GM12878 (cell line): ENCODE measurements at regions not wholly inside any gene's neighbourhood (a gene's known extent, or its start where the extent isn't known, plus 50 kb on each side); places are given as distances from the start of the nearest gene placed in this dataset.

ENCODE experiments used
- ATAC-seq: fragments of 200-7000 bp; cut with Tn5 transposase; 3 replicates; pipeline ENCODE4 v1.9.1; 2020; ENCODE audit warnings: mild to moderate bottlenecking, moderate library complexity
- BruUV-seq: library from RNA; stranded (reverse); fragments of 400-500 nt; replicated peaks from 2 replicates; lab custom pipeline; 2021; lab: Mats Ljungman, UMichigan
- CTCF ChIA-PET: fragments of 300-600 bp; sonication (Branson Sonifier 250); formaldehyde crosslinking; extraction: SDS; loops from one replicate; lab custom pipeline; 2021; ENCODE audit warnings: inconsistent platforms; lab: Yijun Ruan, JAX
- POLR2A ChIA-PET: fragments of 350-600 bp; formaldehyde crosslinking; extraction: SDS; loops from one replicate; lab custom pipeline; 2021; ENCODE audit warnings: inconsistent platforms; lab: Charles Lee
- RAD21 ChIA-PET: fragments of 300-600 bp; sonication (Branson Sonifier 250); formaldehyde crosslinking; loops from one replicate; lab custom pipeline; 2023; ENCODE audit warnings: antibody characterized with exemption; ENCODE audit not compliant: unreplicated experiment; lab: Charles Lee
- SMC1A ChIA-PET: fragments of 300-600 bp; sonication (Branson Sonifier 250); formaldehyde crosslinking; loops from one replicate; lab custom pipeline; 2023; ENCODE audit not compliant: unreplicated experiment, uncharacterized antibody; lab: Charles Lee
- DNase-seq: peaks from one replicate; pipeline ENCODE4 v3.0.0-alpha.2; 2011; ENCODE audit warnings: low read depth, low spot score
- FAIRE-seq: peaks from 3 replicates; lab custom pipeline; 2011; peaks lifted over from hg19 to GRCh38; lab: Jason Lieb, UNC
- H2AFZ ChIP-seq: 2 replicates; pipeline ENCODE4 v1.6.0; 2011; ENCODE audit warnings: low read depth, low read length, control low read depth; ENCODE audit not compliant: control insufficient read depth
- H3K27ac ChIP-seq: 2 replicates; pipeline ENCODE4 v1.5.1; 2011; ENCODE audit warnings: control low read depth; ENCODE audit not compliant: control insufficient read depth, insufficient read depth
- H3K27me3 ChIP-seq, 2 experiments: replicated peaks in 1 of 2; 2 replicates each; pipeline versions ENCODE4 v1.6.0 to v1.6.1; 2011; ENCODE audit warnings: low read length in 1 of 2; ENCODE audit not compliant: control insufficient read depth in 2 of 2, insufficient read depth in 2 of 2
- H3K36me3 ChIP-seq, 2 experiments: 2 replicates each; pipeline ENCODE4 v1.5.1; 2011; ENCODE audit warnings: low read length in 1 of 2; ENCODE audit not compliant: control insufficient read depth in 2 of 2, insufficient read depth in 2 of 2
- H3K4me1 ChIP-seq: 2 replicates; pipeline ENCODE4 v1.6.1; 2011; ENCODE audit warnings: mild to moderate bottlenecking, low read length, moderate library complexity, mixed read lengths; ENCODE audit not compliant: control insufficient read depth, insufficient read depth
- H3K4me2 ChIP-seq: 2 replicates; pipeline ENCODE4 v1.6.0; 2011; ENCODE audit warnings: control low read depth; ENCODE audit not compliant: control insufficient read depth, insufficient read depth
- H3K4me3 ChIP-seq: fragments of 200-600 bp; sonication (generic); 2 replicates; pipeline ENCODE4 v1.5.1; 2016
- H3K79me2 ChIP-seq: 2 replicates; pipeline ENCODE4 v1.6.0; 2011; ENCODE audit warnings: low read length; ENCODE audit not compliant: control insufficient read depth, insufficient read depth
- H3K9ac ChIP-seq: 2 replicates; pipeline ENCODE4 v1.8.0; 2011; ENCODE audit warnings: low read length, control low read depth, mixed read lengths; ENCODE audit not compliant: control insufficient read depth, insufficient read depth
- H3K9me3 ChIP-seq: replicated peaks from 3 replicates; pipeline ENCODE4 v1.5.1; 2011; ENCODE audit warnings: mild to moderate bottlenecking, low read length; ENCODE audit not compliant: control insufficient read depth, insufficient read depth
- H4K20me1 ChIP-seq: 2 replicates; pipeline ENCODE4 v1.6.0; 2011; ENCODE audit not compliant: control insufficient read depth, insufficient read depth
- BCL11A ChIP-seq: IDR thresholded peaks from 2 replicates; pipeline ENCODE4 v1.6.1; 2011; ENCODE audit warnings: low read depth, low read length
- WGBS: methylation state at CpG from one replicate; pipeline ENCODE4 v1.1.6; 2016; ENCODE audit warnings: low lambda C conversion rate; ENCODE audit not compliant: insufficient replicate concordance, insufficient coverage; ENCODE audit errors: missing lambda C conversion rate; 5-methylcytosine and 5-hydroxymethylcytosine counted together
- in situ Hi-C: fragments of 300-500 bp; cut with MboI; formaldehyde crosslinking; loops from 9 replicates; pipeline ENCODE4 v1.14.3; 2018; ENCODE audit warnings: mixed read lengths
- intact Hi-C: fragments of 100-400 bp; cut with micrococcal nuclease; formaldehyde crosslinking; loops from one replicate; pipeline ENCODE4 v1.14.2; 2022; ENCODE audit not compliant: unreplicated experiment
- TF ChIP-seq, protein P1 (sequence below): IDR thresholded peaks from 2 replicates; pipeline ENCODE4 v1.6.1; 2011; ENCODE audit warnings: borderline replicate concordance, low read depth, mild to moderate bottlenecking, moderate library complexity, low read length; ENCODE audit not compliant: insufficient read depth, poor library complexity, severe bottlenecking
- TF ChIP-seq, protein P2 (sequence below): fragments of 450-650 bp; IDR thresholded peaks from 2 replicates; pipeline ENCODE4 v1.6.1; 2016; ENCODE audit warnings: mild to moderate bottlenecking
- TF ChIP-seq, protein P3 (sequence below): fragments of 450-650 bp; IDR thresholded peaks from 2 replicates; pipeline ENCODE4 v1.6.1; 2014; ENCODE audit warnings: mild to moderate bottlenecking

DNA sequence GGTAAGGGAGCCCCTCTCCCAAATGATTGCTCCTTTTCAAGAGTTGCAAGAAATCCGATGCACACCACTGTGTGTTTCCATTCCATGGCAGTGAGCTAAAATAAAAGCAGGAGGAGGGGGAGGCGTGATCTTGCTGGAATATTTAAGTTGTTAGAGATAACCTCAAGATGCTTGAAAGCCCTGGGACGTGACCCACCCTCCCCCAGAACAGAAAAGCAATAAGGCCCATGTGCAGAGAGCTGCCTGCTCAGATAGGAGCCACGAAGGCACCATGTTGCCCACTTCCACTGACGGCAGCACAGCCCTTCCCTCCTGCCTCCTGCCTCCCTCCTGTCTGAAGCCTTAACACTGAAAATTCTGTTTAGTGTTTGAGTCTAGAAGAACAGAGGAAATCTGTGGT is 432.6 kb upstream of the CDH4 start (continued):
- TF ChIP-seq, protein P1, sequence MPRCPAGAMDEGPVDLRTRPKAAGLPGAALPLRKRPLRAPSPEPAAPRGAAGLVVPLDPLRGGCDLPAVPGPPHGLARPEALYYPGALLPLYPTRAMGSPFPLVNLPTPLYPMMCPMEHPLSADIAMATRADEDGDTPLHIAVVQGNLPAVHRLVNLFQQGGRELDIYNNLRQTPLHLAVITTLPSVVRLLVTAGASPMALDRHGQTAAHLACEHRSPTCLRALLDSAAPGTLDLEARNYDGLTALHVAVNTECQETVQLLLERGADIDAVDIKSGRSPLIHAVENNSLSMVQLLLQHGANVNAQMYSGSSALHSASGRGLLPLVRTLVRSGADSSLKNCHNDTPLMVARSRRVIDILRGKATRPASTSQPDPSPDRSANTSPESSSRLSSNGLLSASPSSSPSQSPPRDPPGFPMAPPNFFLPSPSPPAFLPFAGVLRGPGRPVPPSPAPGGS, result no peak
- TF ChIP-seq, protein P2, sequence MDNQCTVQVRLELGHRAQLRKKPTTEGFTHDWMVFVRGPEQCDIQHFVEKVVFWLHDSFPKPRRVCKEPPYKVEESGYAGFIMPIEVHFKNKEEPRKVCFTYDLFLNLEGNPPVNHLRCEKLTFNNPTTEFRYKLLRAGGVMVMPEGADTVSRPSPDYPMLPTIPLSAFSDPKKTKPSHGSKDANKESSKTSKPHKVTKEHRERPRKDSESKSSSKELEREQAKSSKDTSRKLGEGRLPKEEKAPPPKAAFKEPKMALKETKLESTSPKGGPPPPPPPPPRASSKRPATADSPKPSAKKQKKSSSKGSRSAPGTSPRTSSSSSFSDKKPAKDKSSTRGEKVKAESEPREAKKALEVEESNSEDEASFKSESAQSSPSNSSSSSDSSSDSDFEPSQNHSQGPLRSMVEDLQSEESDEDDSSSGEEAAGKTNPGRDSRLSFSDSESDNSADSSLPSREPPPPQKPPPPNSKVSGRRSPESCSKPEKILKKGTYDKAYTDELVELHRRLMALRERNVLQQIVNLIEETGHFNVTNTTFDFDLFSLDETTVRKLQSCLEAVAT, result no peak
- no peak for TF ChIP-seq BCL11A
- TF ChIP-seq, all 136 proteins: peak for 0

DNA sequence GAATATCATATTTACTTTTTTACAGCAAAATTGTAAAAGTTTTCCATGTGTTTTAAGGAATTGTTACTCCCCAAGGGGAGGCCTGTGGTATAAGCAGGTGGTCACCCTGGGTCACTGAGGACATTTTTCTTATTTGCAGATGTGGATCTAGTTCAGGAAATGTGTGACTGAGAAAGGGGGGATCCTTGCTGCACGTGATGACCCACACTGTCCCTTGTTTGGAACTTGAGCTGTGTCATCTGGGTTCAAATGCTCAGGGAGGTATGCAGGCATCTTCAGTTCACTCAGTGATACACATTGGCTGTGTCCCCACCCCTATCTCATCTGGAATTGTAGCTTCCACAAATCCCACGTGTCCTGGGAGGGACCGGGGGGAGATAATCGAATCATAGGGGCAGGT is 431.9 kb upstream of the CDH4 start:
- RAD21 ChIA-PET, result no interaction called here
- no peak overlapping the region for H3K9ac ChIP-seq
- 3% methylated on average over 4 of the region's 4 CpGs for WGBS
- H3K27ac ChIP-seq, result no peak overlapping the region
- TF ChIP-seq, protein P3, sequence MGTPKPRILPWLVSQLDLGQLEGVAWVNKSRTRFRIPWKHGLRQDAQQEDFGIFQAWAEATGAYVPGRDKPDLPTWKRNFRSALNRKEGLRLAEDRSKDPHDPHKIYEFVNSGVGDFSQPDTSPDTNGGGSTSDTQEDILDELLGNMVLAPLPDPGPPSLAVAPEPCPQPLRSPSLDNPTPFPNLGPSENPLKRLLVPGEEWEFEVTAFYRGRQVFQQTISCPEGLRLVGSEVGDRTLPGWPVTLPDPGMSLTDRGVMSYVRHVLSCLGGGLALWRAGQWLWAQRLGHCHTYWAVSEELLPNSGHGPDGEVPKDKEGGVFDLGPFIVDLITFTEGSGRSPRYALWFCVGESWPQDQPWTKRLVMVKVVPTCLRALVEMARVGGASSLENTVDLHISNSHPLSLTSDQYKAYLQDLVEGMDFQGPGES, result no peak
- TF ChIP-seq, all 136 proteins: peak for 0
- POLR2A ChIA-PET, result no interaction called here
- ATAC-seq (no peak), DNase-seq (no peak), FAIRE-seq (no peak)
- Histone ChIP-seq H3K9me3 (no peaks in the 10 kb centered on the region; the same call in 2 of the 3 replicates), H4K20me1 (no peaks in the 10 kb centered on the region), H3K4me2 (no peak overlapping the region), H3K4me3 (no peak overlapping the region), H3K27me3 (no peaks in the 10 kb centered on the region), H3K36me3 (no peaks in the 10 kb centered on the region), H2AFZ (no peak overlapping the region), H3K4me1 (no peaks in the 10 kb centered on the region), H3K79me2 (no peaks in the 10 kb centered on the region)
- intact Hi-C loops (no loop called here), in situ Hi-C loops (no loop called here)
- SMC1A ChIA-PET, result interaction anchor here (1.2 kb wide), 1 partner anchor 11 kb away, joined by 3 read pairs; no protein-coding TSS in a partner anchor
- BruUV-seq, result no TSS peak
- CTCF ChIA-PET, result no interaction called here
